GM12875 (cell line): ENCODE measurements at regions not wholly inside any gene's neighbourhood (a gene's known extent, or its start where the extent isn't known, plus 50 kb on each side); places are given as distances from the start of the nearest gene placed in this dataset.

Source experiments
- H3K4me3 ChIP-seq: one replicate; pipeline ENCODE4 v1.5.1; 2011; ENCODE audit warnings: low read depth, low read length, control low read depth
- TF ChIP-seq, protein P1 (sequence below): IDR thresholded peaks from 2 replicates; pipeline ENCODE4 v1.5.1; 2011; ENCODE audit warnings: low read depth, mild to moderate bottlenecking, control low read depth, inconsistent platforms, low read length, moderate library complexity, borderline replicate concordance; ENCODE audit not compliant: insufficient read depth

DNA sequence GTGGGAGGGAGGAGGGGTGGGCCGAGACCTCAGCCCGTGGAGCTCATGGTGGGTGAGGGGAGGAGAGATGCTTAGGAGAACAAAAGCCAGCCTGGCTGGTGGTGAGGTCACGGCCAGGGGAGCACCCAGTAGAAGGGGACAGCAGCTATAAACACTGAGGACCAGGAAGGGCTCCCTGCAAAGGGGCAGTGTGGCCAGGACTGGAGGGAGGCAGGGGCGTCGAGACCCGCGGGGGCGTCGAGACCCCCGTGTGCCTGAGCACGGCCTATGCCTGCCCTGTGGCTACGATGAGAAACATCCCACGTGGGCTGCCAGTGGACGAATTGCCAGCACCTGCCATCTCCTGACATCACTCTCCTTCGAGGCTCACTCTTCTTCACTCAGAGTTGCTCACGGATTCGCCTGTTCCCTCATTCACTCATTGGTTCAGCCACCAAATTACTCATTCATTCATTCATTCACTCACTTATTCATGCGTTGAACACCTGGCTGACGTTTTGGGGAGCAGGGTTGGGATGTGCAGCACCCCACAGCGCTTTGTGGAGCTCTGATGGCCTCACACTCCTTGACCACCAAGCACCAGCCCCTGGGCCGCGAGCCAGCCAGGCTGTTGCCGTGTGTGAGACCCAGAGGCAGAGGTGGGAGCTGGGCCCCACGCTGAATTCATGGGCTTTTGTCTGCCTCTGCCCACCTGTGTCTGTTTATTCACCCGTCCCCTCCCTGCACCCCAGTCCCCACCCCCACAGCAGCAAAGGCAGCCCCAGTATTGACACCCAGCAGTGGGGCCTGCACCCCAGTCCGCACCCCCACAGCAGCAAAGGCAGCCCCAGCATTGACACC lies 61.2 kb upstream of the BHLHE23 start:
- TF ChIP-seq, protein P1, sequence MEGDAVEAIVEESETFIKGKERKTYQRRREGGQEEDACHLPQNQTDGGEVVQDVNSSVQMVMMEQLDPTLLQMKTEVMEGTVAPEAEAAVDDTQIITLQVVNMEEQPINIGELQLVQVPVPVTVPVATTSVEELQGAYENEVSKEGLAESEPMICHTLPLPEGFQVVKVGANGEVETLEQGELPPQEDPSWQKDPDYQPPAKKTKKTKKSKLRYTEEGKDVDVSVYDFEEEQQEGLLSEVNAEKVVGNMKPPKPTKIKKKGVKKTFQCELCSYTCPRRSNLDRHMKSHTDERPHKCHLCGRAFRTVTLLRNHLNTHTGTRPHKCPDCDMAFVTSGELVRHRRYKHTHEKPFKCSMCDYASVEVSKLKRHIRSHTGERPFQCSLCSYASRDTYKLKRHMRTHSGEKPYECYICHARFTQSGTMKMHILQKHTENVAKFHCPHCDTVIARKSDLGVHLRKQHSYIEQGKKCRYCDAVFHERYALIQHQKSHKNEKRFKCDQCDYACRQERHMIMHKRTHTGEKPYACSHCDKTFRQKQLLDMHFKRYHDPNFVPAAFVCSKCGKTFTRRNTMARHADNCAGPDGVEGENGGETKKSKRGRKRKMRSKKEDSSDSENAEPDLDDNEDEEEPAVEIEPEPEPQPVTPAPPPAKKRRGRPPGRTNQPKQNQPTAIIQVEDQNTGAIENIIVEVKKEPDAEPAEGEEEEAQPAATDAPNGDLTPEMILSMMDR, result no peak
- H3K4me3 ChIP-seq, result no peak overlapping the region

DNA sequence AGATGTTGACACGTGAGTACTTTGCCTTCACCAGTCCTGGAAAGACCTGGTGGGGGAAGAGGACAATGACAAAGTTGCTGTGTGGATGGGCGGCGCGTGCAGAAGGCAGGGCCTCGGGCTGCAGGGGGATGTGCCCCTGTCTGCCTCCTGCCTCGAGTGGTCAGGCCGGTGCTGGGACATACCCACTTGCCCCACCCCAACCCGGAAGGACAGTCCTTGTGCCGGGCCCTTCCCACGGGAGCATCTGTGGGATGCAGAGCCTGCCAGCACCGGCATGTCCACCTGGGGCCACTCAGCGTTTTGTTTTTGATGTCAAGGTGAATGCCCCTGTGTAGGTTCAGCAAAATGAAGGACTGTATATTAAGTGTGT lies 60.5 kb upstream of the BHLHE23 start:
- no peak overlapping the region for H3K4me3 ChIP-seq
- TF ChIP-seq, protein P1, result no peak

DNA sequence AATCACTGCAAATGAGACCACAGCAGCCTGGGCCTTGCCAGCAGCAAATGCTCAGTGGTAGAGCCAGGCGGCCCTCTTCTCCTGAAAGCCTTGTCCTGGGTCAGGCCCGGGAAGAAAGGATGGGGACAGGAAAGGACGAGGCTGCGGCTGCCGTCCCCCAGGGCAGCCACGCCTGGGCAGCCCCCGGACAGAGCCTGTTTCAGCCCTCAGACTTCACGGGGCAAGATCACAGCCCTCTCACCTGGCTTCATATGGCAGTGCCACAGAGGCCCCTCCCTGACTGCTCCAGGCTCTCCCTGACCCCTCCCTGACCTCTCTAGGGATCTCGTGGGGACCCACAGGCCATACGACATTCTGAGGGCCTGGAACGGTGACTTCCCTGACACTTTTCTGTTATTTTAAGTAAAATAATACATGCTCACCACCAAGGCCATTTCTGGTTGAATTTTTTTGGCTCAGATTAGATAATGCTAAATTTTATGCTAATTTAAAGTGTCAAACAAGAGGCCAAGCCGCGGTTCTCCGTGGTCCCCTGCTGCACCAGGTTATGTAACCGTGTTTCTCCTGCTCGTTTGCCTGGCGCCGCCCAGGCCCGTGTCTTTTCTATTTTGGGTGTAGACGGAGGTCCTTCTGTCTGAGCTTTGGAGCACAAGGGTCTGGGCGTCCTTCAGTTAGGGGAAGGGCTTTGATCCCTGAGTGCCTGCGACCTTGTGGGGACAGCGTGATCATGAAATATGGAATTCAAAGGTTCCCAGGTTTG lies 59.9 kb upstream of the BHLHE23 start:
- H3K4me3 ChIP-seq, result no peak overlapping the region
- TF ChIP-seq, protein P1, result no peak

DNA sequence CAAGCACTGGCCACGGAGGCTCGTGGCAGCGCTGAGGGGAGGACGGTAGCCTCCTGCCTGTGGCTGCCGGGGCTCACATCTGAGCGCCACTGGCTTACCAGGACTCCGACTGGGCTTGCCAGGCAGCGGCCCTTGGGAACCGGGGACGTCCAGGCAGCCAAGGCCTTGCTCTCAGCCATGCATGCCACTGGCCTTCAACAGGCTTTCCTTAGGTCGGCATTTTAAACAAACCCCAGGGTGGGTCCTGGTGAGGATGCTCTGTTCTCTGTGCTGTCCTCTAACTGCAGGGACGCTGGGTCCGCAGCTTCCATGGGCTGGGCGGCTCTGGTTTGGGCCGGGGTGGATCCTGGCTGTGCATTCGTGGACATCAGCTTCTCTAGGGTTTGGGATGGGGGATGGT lies 59.1 kb upstream of the BHLHE23 start:
- no peak overlapping the region for H3K4me3 ChIP-seq
- TF ChIP-seq, protein P1, result no peak

DNA sequence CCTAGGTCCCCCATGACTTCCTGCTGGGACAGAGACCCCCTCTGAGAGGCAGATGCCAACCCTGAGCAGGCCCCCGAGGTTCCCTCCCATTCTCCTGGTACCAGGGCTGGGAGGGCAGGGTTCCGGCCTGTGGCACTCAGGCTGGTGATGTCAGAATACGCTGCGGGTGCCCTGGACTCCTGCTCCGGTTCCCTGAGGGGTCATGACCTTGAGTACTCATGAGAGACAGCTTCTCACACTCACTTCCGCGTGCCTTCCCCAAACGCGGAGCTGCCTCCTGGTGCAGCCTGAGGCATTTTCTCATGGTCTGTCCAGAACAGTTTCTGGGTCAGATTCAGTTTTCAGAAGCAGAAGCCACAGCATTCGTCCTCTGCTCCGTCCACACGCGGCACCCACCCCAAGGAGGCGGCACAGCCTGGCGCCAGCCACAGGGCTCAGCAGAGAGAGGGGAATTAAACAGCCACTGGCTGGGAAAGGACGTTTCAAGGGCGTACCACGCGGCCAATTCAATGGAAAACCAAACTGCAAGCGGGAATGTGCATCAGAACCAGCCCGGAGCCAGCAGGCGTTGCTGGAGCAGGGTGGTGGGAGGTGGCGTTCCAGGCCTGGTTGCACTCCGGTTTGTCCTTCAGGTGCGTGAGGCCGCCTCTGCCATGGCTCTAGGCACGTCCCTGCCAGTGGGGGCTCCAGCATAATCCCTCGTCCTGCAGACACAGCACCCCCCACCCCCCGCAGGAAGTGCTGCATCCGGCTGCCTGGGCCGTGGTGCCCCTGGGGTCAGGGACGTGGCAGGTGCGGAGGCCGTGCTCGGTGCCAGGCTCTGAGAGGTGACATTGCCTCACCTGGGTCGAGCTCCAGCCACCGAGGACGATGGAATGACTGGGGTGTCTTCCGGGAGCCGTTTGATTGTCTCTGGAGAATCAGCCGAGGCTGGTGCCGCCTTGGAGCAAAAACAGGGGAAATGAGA lies 58.3 kb upstream of the BHLHE23 start:
- TF ChIP-seq, protein P1, result no peak
- no peak overlapping the region for H3K4me3 ChIP-seq

DNA sequence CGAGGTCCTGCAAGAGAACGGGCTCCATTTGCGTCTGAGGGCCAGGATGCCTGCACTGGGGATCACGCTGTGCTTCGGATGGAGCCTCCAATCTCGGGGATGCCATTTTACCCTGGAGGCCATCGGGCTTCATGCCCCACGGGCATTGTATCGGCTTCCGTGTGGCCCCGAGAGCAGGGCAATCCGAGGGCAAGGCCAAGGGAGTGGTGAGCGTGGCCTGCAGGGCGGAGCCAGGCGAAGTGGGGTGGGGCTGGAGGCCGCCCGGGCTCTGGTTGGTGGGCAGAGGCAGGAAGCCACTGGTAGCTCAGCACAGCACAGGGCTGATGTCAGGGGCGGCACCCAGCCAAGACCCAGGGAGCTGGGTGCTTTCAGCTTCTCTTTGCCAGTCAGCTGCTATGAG lies 57.5 kb upstream of the BHLHE23 start:
- no peak overlapping the region for H3K4me3 ChIP-seq
- TF ChIP-seq, protein P1, result no peak
